ENCODE measurements at regions not wholly inside any gene's neighbourhood (a gene's known extent, or its start where the extent isn't known, plus 50 kb on each side); places are given as distances from the start of the nearest gene placed in this dataset.

DNA sequence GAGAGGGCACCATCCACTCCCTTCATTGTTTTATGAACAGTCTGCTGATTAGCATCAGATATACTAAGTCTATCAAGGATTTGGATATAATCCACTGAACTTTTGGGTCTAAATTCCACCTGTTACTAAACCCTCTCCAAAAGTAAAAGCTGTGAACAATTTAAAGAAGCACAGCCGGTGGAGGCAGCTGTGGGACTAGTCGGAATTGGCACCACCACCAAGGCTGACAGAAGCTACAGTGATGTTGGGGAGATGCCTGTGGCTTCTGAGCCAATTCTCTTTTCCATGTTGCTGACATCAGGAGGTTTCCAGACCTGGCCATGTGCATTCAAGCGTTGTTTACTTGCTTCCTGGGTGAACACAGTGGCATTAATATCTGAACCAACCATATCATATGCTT, 679.0 kb upstream of the CA10 start:
- DNase-seq, result no peak
- intact Hi-C loops (cut with DNase I), result no loop called here

DNA sequence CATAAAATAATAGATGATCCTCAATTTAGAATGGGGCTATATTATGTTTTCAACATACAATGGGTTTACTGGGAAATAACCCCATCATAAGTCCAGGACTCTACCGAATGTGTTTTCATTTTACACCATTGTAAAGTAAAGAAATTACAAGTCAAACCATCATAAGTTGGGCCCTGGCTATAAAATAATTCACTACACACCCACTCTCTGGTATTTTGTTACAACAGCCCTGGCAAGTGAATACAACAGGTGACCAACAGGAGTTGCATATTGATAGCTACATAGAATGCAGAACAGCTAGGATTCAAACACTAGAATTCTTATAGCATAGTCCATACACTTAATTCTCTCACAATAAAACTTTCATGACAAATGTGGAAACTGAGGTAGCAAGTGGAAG, 673.0 kb upstream of the CA10 start:
- no peak for DNase-seq
- intact Hi-C loops (cut with DNase I), result no loop called here

DNA sequence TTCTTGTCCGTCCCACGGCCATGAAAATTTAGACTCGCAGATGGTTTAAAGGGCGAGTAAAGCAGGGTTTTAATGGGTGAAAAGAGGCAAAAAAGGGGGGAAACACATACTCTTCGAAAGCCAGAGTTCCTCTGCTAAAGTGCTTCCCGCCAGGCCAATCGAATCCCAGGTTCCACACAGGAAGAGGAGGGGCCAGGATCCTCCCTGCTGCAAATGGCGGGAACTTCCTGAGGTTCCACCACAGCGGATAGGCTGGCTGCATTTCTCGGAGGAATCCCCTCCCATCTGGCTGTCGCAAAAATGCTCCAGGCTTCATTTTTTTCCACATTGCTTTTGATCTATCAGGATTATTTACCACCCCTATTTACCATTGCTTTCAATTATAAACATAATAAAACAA, 670.1 kb upstream of the CA10 start:
- intact Hi-C loops (cut with DNase I), result no loop called here
- no peak for DNase-seq

DNA sequence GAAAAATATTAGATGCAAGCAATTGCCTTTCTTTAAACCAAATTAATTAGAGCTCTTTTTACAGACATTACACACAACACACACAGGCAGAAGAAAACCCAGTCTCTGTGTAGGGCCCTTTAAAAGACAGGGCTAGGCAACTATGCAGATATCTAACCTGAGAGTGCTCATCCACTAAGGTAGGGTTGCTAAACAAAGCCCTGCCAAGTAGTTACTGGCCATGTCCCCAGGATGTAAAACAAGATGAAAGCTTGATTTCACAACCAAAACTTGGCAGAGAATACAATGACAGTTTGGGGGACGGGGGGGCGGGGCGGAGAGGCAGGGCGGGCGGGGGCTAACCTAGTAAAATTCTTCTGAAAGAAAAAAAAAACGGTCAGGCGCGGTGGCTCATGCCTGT, 669.0 kb upstream of the CA10 start:
- intact Hi-C loops (cut with DNase I), result no loop called here
- DNase-seq, result no peak

DNA sequence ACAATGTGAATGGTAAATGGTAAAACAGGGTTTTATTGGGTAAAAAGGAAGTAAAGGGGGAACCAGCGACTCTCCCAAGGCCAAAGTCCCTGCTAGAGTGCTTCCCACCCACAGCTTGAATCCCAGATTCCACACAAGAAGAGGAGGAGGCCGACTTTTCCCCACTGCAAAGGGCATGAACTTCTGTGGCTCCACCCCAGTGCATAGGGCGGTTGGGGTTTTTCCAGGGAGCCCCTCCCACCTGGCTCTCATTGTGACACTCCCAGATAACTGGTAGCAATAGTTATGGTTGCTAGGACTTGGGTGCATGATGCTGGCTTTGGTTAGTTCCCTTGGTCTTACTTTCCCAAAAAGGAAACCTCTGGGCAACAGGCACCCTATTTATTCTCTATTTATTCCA, 666.0 kb upstream of the CA10 start:
- no peak for DNase-seq
- intact Hi-C loops (cut with DNase I), result no loop called here

DNA sequence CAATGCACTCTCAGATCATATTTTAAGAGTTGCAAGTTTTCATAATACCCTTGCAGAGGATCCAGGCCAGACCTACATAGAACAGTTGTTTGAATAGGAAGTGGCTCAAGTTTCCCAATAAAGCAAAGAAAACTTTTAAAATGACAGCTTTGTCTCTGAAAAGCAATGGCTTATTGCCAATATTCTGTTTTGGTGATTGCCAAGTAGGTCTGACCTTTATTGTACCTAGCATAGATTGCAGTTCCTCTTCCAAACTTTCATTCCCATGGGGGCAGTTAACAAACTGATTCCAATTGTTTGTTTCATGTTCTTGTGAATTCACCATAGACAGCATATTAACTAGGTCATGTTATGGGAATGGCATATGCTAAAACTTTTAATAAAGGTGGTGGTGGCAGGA, 664.6 kb upstream of the CA10 start:
- DNase-seq, result no peak
- intact Hi-C loops (cut with DNase I), result no loop called here

DNA sequence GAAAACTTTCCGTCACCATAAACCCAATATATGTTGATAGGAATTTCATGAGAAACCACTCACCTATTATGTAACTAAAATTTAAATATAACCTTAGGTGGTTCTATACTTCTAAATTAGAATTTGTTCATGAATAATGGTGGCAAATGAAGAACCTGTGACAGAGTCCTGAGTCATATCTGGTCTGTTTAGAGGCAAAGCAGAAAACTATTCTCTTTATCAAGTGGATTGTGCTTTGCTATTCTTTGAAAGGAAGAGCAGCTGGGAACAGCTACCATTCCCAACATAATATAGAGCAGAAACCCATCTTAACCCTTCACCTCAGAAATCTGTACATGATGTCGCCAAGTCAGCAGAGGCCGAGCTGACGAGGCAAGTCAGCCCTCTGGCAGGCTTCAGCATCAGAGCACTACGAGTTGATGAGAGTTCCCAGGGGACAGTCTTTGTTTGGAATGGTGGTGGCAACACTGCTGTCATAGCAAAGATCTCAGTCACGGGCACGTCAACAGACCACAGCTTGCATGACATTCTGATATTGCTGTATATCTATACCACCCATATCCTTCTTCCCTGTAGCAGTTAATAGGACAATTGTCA, 631.9 kb upstream of the CA10 start:
- intact Hi-C loops (cut with DNase I), result no loop called here
- no peak for DNase-seq

DNA sequence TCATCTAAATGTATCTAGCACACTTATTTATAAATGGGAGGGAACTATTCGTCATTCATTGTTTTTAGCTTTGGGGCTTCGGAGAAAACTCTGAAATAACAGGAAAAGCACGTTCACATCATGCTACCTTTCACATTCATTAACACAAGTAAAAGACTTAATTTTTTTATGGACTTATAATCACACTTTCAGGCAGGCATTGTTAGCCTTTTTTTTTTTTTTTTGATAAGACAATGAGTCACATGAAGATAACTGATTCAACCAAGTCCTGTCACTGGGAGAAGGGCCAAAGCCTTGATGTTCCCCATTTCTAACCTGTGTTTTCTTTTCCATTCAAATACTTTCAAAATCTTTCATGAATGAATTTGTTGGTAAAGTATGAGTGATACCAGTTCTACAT, 631.3 kb upstream of the CA10 start:
- intact Hi-C loops (cut with DNase I), result no loop called here
- no peak for DNase-seq

DNA sequence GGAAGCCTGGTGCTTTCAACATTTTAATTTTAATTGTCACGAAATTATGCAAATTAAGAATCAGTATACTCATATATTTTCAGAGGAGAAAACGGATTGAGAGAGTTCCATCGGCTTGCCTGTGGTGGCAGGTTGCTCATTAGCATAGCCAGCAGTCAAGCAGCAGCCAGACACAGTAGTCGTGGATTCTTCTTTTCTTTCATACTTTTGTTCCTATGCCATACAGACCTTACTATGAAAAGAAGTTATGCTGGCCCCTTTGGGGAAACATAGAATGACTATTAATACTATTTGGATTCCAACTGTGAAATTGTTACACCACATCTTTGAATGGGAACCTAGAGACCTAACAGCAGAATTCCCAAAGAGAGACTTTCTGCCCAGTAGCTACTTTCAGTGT, 617.7 kb upstream of the CA10 start:
- no peak for DNase-seq
- intact Hi-C loops (cut with DNase I), result no loop called here

DNA sequence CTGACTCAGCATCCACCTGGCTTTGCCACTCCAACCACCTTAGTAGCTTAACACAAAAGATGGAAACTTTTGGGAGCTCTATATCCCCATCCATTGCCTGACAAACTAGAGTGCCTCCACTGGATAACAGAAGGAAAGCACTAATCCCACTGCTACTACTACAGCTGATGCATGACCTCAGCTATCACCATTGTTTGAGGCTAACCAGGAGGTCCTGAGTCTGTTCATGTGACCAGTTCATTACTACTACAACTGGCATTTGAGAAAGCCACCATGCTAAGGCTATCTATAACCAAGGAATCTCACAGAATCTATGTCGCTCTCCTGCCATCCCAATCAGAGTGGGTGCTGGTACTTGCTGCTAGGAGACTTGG, 604.3 kb upstream of the CA10 start:
- intact Hi-C loops (cut with DNase I), result no loop called here
- DNase-seq, result no peak

DNA sequence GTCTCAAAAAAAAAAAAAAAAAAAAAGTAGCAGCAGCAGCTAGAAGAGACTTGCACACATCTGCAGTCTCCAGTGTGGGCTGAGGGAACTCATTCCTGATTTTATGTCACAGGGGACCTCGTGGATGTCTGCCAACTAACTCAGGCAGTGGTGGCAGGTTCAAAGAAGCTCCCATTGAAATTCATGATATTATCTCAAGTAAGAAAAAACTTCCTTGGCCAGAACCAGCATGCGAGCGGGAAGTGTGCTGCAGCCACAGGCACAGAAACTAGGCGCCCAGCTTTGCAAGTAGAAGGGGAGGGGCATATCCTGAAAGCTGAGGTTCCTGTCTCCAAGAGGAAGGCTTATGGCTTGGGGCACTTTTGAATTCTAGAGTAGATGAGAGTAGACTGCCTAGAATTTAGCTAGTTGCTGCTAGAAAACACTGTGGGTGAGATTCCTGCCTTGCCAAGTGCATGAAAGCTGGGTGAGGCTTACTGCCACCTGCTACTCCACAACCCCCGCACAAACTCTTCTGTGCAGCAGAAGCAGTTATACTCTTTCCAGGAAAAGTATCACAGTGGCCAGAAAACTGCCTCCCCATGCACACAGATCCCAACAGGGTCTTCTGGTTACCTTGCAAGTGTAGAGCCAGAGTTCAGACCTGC, 603.8 kb upstream of the CA10 start:
- intact Hi-C loops (cut with DNase I), result no loop called here
- DNase-seq, result peak in 1 of 42 donors; percentile 4

DNA sequence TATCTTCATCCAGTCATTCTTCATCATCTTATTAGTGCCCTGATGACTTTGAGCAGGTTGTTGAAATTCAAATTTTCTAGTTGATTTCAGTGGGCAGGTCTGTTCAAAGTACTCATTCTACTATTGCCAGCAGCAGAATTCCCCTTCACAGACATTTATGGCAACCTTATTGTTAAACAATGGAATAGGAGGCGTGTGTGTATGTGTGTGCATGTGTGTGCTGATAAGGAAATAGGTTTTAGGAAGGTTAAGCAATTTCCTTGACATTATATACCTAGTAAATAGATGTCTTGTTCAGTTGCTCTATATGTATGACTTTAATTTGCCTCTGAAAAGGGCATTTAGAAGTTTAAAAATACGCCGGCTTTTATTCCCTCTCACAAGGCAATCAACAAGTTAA, 601.4 kb upstream of the CA10 start:
- intact Hi-C loops (cut with DNase I), result no loop called here
- no peak for DNase-seq

DNA sequence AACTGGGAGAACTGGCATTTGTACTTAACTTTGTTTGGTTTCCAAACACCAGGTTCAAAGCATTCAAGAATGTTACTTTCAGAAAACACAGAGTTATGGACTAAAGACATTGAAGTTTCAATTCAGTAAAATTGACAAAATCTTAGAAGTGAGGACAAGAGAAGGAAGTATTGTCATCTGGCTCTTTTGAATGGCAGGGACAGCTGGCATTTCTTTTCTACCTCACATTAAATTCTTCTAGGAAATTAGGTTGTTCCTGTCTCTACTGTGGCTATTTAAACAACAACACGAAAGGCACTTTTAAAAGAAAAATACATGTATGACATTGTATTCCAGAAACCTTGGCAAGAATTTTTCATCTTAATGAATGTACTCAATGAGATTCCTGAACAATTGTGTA, 600.0 kb upstream of the CA10 start:
- intact Hi-C loops (cut with DNase I), result no loop called here
- no peak for DNase-seq

DNA sequence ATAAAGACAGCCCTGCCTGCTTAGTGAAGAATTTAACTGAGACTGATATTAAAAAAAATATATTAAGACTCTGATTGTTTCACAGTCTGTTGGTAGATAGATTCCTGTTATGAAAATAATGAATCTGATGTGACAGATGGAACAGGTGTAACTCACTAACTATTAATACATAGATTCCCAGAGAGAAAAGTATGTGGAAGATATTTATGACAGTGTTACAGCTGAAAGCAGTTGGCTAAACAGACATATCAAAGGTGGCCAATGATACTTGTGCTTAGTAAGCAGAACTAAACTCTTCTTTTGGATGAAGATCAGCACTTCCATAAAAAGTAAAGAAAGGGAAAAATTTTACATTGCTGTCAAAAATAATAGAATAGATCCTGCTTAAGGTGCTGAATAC, 598.2 kb upstream of the CA10 start:
- intact Hi-C loops (cut with DNase I), result no loop called here
- no peak for DNase-seq

DNA sequence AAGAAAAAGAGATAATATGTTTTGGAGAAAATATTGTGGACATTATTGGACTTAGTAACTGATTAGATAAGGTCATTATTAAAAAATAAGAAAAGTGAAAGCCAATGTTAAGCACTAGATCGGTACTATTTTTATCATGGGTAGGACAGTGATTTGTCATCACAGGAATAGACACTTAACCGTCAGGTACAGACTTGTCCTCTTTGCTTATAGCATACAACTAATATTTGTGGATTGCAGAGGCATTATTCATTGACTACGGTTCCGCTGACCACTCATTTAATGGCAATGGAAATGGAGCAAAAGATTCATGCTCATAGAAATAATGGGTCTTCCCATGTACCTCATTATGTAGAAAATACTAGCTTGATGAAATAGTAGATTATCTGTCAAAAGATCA, 596.3 kb upstream of the CA10 start:
- intact Hi-C loops (cut with DNase I), result no loop called here
- DNase-seq, result no peak

DNA sequence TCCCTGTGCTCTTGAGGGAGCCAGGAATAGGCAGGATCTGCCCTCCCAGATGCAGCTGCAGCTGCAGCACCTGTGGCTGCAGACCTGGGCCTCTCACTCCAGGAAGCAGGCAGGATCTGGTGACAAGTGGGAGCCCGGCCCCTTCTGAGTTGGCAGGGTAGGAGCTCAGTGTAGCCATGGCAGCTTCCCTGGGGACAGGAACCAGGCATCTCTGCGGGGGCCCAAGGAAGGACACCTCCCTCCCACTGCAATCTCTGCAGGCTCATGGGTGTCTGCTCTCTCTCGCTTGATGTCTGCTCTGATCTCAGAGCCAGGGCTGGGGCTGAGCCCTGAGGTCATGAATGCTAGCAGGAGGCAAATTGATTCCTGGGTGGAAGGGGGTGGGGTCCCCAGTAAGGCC, 592.5 kb upstream of the CA10 start:
- intact Hi-C loops (cut with DNase I), result no loop called here
- no peak for DNase-seq

DNA sequence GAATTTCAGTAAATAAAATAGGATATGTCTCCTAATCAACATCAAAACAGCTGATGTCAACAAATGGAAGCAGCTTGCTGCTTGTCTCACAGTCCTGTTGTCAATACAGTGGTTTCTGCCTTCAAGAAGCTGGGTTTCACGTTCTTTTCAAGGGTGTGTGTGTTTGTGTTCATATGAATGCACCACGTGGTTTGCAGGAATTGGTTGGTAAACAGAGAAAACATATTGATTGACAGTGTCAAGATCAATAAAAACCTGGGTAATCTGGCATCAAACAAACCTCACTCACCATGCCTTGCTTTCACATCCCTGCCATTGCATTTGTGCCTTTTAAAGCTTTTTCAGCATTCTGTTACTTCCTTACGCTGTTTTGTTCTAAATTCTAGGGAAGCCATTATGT, 585.7 kb upstream of the CA10 start:
- DNase-seq, result no peak
- intact Hi-C loops (cut with DNase I), result no loop called here

DNA sequence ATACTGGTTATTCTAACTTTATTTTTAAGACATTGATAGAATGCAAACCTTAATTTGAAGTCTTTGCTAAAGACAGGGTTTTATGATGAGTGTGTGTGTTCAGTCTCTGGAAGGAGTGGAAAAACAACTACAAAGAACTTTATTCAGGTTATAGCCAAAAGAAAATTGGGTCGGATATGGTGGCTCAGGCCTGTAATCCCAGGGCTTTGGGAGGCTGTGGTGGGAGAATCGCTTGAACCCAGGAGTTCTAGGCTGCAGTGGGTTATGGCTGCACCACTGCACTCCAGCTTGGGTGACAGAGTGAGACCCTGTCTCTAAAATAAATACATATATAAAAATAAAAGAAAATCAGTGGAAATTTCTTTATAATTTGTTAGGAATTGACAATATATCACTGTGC, 581.5 kb upstream of the CA10 start:
- no peak for DNase-seq
- intact Hi-C loops (cut with DNase I), result no loop called here

DNA sequence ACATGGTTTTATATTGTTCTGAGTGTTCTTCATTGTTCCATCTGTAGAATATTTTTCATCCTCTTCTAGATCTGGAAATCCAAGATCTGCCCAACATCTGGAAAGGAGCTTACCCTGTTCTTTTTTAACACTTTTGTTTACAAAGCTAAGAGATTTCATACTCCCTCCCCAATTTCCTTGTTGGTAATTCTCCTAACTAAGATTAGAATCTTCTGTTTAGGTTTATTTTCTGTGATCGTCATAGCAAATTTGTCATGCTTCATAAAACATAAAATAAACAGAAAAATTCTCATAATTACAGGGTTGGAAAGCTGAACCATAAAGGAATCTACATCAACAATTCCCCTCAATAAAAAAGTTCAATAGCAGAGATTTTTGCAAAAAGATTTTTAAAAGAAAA, 580.3 kb upstream of the CA10 start:
- no peak for DNase-seq
- intact Hi-C loops (cut with DNase I), result no loop called here

DNA sequence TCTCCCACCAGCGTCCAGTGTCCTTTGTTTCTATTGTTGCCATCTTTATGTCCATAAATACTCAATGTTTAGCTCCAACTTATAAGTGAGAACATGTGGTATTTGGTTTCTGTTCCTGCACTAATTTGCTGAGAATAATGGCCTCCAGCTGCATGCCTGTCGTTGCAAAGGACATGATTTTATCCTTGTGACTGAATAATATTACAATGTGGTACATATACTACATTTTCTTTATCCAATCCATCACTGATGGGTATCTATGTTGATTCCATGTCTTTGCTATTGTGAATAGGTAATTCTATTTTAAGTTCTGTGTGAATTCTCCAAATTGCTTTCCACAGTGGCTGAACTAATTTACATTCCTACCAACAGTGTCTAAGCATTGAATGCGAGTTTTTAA, 578.6 kb upstream of the CA10 start:
- intact Hi-C loops (cut with DNase I), result no loop called here
- DNase-seq, result no peak

DNA sequence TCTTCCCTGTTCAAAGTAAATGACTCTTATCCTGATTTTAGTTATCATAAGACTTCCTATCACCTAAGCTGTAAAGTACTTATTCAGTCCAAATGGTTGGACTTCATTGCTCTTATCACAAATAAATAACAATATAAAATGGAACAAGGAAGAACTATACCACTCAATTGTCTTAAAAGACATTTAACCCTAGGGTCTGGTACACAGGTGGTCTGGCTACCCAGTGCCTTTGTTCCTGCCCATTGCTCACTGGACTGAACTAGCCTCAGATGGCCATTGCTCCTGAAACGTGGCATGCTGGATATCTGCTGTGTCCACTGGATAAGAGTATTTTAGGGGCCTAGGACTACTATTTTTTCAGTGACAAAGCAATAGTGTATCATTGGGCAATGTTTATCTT, 574.3 kb upstream of the CA10 start:
- intact Hi-C loops (cut with DNase I), result no loop called here
- no peak for DNase-seq

DNA sequence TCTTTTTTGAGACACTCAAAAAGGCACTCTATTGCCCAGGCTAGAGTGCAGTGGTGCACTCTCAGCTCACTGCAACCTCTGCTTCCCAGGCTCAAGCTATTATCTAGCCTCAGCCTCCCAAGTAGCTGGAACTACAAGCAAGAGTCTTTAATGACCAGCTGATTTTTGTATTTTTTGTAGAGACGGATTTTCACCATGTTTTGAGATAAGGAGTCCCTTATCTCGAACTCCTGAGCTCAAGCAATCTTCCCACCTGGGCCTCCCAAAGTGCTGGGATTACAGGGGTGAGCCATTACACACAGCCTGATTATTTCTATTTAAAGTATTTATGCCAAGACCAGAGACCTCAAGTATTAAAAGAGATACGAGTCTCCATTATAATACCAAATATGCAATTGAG, 566.1 kb upstream of the CA10 start:
- DNase-seq, result no peak
- intact Hi-C loops (cut with DNase I), result no loop called here
